Kidney (tissue), 13 donors: ENCODE measurements at regions not wholly inside any gene's neighbourhood (a gene's known extent, or its start where the extent isn't known, plus 50 kb on each side); places are given as distances from the start of the nearest gene placed in this dataset.

Experiments
- DNase-seq, 5 donors: peaks; one replicate each; pipeline ENCODE4 v3.0.0-alpha.2; 2013 to 2020
- FAIRE-seq: peaks from 2 replicates; lab custom pipeline; 2012; peaks lifted over from hg19 to GRCh38; lab: Jason Lieb, UNC
- H3K27ac ChIP-seq, 2 donors: one replicate each; pipeline ENCODE4 v1.7.0; 2013; ENCODE audit warnings: low read depth in 2 of 2, low read length in 2 of 2, inconsistent platforms in 1 of 2
- H3K27me3 ChIP-seq: one replicate; pipeline ENCODE4 v1.7.1; 2013; ENCODE audit warnings: low read length, inconsistent platforms; ENCODE audit not compliant: control insufficient read depth, insufficient read depth
- H3K36me3 ChIP-seq, 3 donors: one replicate each; pipeline versions ENCODE4 v1.7.0 to v1.7.1; 2013; ENCODE audit warnings: low read length in 3 of 3, control low read depth in 1 of 3, inconsistent platforms in 1 of 3; ENCODE audit not compliant: insufficient read depth in 3 of 3, control insufficient read depth in 2 of 3
- H3K4me1 ChIP-seq, 3 donors: one replicate each; pipeline versions ENCODE4 v1.7.0 to v1.7.1; 2013; ENCODE audit warnings: low read length in 3 of 3, inconsistent platforms in 1 of 3, low read depth in 1 of 3; ENCODE audit not compliant: control insufficient read depth in 2 of 3, insufficient read depth in 2 of 3
- H3K4me3 ChIP-seq, 3 donors: one replicate each; pipeline versions ENCODE4 v1.7.0 to v1.8.1; 2013; ENCODE audit warnings: low read length in 3 of 3, control low read depth in 1 of 3, inconsistent platforms in 1 of 3
- H3K9ac ChIP-seq, 3 donors: one replicate each; pipeline versions ENCODE4 v1.7.0 to v1.7.1; 2013; ENCODE audit warnings: low read length in 3 of 3, control low read depth in 1 of 3, inconsistent platforms in 1 of 3
- H3K9me3 ChIP-seq, 3 donors: one replicate each; pipeline versions ENCODE4 v1.7.0 to v1.7.1; 2013; ENCODE audit warnings: low read length in 3 of 3, control low read depth in 1 of 3, inconsistent platforms in 1 of 3; ENCODE audit not compliant: control insufficient read depth in 2 of 3, insufficient read depth in 1 of 3
- intact Hi-C: fragments of 100-400 bp; cut with DNase I; formaldehyde crosslinking; loops from one replicate; pipeline ENCODE4 v1.11.1; 2022
- TF ChIP-seq, protein P1 (sequence below): IDR thresholded peaks from 3 replicates; pipeline ENCODE4 v1.5.1; 2012; ENCODE audit warnings: mild to moderate bottlenecking, moderate library complexity, borderline replicate concordance; ENCODE audit not compliant: insufficient read depth; ENCODE audit errors: extremely low read depth
- donor health status: control.
- donor health status: control.
- donor health status: control.
- donor health status: control.
- donor health status: control.
- donor health status: DM: yes; HTN: yes; CAD: no.
- donor health status: Normal renal cell carcinoma (clear cell type).

DNA sequence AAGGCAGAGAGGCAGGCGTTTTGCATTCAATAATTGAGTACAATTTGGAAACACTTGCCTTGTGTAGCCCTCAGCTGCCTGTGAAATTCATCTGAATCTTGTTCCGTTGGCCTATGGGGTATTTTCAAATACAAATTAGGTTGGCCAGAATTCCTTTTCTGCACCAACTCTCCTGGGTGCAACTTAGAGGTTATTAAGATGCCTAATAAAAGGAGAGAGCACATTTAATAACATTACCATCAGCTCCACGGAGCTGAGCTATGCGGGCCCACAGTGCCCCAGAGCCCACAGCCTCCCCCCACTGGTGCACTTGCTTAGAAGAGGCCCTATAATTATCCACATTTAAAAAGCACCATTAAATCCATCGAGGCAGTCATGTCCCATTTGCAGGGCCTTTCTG is 367.6 kb upstream of the CLINT1 start:
- Histone ChIP-seq H3K9ac (no peak overlapping the region), H3K27ac (no peak overlapping the region), H3K4me1 (no peaks in the 10 kb centered on the region), H3K4me3 (no peak overlapping the region), H3K27me3 (no peaks in the 10 kb centered on the region), H3K9me3 (peaks cover 0 to 2% (median 0%) of the 10 kb centered on the region in 3 donors), H3K36me3 (no peaks in the 10 kb centered on the region)
- intact Hi-C loops = no loop called here
- DNase-seq = no peak
- FAIRE-seq = no peak
- TF ChIP-seq, protein P1, sequence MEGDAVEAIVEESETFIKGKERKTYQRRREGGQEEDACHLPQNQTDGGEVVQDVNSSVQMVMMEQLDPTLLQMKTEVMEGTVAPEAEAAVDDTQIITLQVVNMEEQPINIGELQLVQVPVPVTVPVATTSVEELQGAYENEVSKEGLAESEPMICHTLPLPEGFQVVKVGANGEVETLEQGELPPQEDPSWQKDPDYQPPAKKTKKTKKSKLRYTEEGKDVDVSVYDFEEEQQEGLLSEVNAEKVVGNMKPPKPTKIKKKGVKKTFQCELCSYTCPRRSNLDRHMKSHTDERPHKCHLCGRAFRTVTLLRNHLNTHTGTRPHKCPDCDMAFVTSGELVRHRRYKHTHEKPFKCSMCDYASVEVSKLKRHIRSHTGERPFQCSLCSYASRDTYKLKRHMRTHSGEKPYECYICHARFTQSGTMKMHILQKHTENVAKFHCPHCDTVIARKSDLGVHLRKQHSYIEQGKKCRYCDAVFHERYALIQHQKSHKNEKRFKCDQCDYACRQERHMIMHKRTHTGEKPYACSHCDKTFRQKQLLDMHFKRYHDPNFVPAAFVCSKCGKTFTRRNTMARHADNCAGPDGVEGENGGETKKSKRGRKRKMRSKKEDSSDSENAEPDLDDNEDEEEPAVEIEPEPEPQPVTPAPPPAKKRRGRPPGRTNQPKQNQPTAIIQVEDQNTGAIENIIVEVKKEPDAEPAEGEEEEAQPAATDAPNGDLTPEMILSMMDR = no peak

- Histone ChIP-seq H3K4me1 (no peaks in the 10 kb centered on the region), H3K9ac (no peak overlapping the region), H3K27ac (no peak overlapping the region), H3K36me3 (no peaks in the 10 kb centered on the region), H3K27me3 (no peaks in the 10 kb centered on the region), H3K4me3 (no peak overlapping the region), H3K9me3 (peaks cover 0 to 2% (median 0%) of the 10 kb centered on the region in 3 donors)
- no peak for FAIRE-seq
- no peak for DNase-seq
- TF ChIP-seq, protein P1 = no peak
- intact Hi-C loops = no loop called here
Observed at GRCh38 chr5:158224253-158224652, 365.3 kb upstream of the CLINT1 start.

GRCh38 chr5:158223054-158223600 is 364.2 kb upstream of the CLINT1 start:
- DNase-seq (no peak), FAIRE-seq (no peak)
- Histone ChIP-seq H3K4me3 (no peak overlapping the region), H3K27me3 (no peaks in the 10 kb centered on the region), H3K9me3 (peaks cover 0 to 2% (median 0%) of the 10 kb centered on the region in 3 donors), H3K4me1 (no peaks in the 10 kb centered on the region), H3K9ac (no peak overlapping the region), H3K27ac (no peak overlapping the region), H3K36me3 (no peaks in the 10 kb centered on the region)
- intact Hi-C loops = no loop called here
- TF ChIP-seq, protein P1 = no peak

DNA sequence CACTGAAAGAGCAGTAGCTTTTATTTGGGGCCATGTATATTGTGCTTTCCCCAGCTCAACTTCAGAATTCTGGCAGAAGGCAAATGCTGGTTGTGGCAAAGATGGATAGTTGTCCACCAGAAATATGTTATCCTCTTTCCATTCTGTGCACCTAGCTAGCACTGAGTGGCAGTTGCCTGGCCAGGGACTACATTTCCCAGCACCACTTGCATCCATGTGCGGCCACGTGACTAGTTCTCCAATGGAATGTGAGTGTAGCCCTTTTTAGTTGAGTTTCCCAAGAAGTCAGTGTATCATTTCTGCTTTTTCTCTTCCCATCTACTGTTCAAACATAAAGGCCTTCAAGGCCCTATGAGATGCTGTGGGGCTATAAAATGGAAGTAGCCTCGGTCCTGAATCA is 354.0 kb upstream of the CLINT1 start:
- intact Hi-C loops = no loop called here
- Histone ChIP-seq H3K27ac (no peak overlapping the region), H3K9me3 (peaks cover 0 to 7% (median 0%) of the 10 kb centered on the region in 3 donors), H3K4me1 (no peaks in the 10 kb centered on the region), H3K9ac (no peak overlapping the region), H3K27me3 (no peaks in the 10 kb centered on the region), H3K36me3 (no peaks in the 10 kb centered on the region), H3K4me3 (no peak overlapping the region)
- DNase-seq (no peak), FAIRE-seq (no peak)
- TF ChIP-seq, protein P1 = no peak
